K562 (cell line): ENCODE measurements at regions not wholly inside any gene's neighbourhood (a gene's known extent, or its start where the extent isn't known, plus 50 kb on each side); places are given as distances from the start of the nearest gene placed in this dataset.

Experiments
- E2F8 ChIP-seq: fragments of 450-650 bp; IDR thresholded peaks from 2 replicates; pipeline ENCODE4 v1.7.1; 2018; ENCODE audit warnings: mild to moderate bottlenecking, low read depth; ENCODE audit not compliant: partially characterized antibody
- ELF4 ChIP-seq: fragments of 450-650 bp; formaldehyde crosslinking; IDR thresholded peaks from 2 replicates; pipeline ENCODE4 v1.4.0; 2022; ENCODE audit warnings: missing genetic modification characterization
- ESRRA ChIP-seq: fragments of 450-650 bp; IDR thresholded peaks from 2 replicates; pipeline ENCODE4 v1.6.1; 2014; ENCODE audit warnings: low read depth, mild to moderate bottlenecking, moderate library complexity, borderline replicate concordance
- FOXP4 ChIP-seq: sonication (generic); formaldehyde crosslinking; IDR thresholded peaks from 2 replicates; pipeline ENCODE4 v1.8.0; 2022; ENCODE audit warnings: mild to moderate bottlenecking, missing genetic modification reagents, borderline replicate concordance
- GTF2B ChIP-seq: IDR thresholded peaks from 2 replicates; pipeline ENCODE4 v1.6.1; 2011; ENCODE audit not compliant: insufficient read length; ENCODE audit errors: extremely low read depth
- HNRNPH1 ChIP-seq: fragments of 200-400 bp; formaldehyde crosslinking; optimal IDR thresholded peaks from 2 replicates; pipeline ENCODE3; 2017; ENCODE audit warnings: low read depth, mild to moderate bottlenecking, low read length, moderate library complexity
- KAT7 ChIP-seq: sonication (generic); formaldehyde crosslinking; IDR thresholded peaks from 2 replicates; pipeline ENCODE4 v1.8.0; 2022; ENCODE audit warnings: missing genetic modification reagents, mild to moderate bottlenecking, borderline replicate concordance
- KLF10 ChIP-seq: fragments of 250-450 bp; sonication (Bioruptor Pico); IDR thresholded peaks from 2 replicates; pipeline ENCODE4 v1.6.1; 2021; ENCODE audit warnings: matching md5 sums
- REST ChIP-seq, 2 experiments: fragments of 450-650 bp; formaldehyde crosslinking in 1 of 2; IDR thresholded peaks; 2 replicates each; pipeline versions ENCODE4 v1.4.0 to v1.6.1; 2014 to 2020; ENCODE audit warnings: mild to moderate bottlenecking in 2 of 2, borderline replicate concordance in 1 of 2, low read depth in 1 of 2
- SLC30A9 ChIP-seq: fragments of 250-450 bp; sonication (Bioruptor Pico); IDR thresholded peaks from 2 replicates; pipeline ENCODE4 v1.8.0; 2022; ENCODE audit warnings: mild to moderate bottlenecking, moderate library complexity
- SMAD2 ChIP-seq: fragments of 150-350 bp; IDR thresholded peaks from 2 replicates; pipeline ENCODE4 v1.6.1; 2014; ENCODE audit warnings: low read depth, mild to moderate bottlenecking, low read length
- TCF7L2 ChIP-seq: fragments of 150-350 bp; IDR thresholded peaks from 2 replicates; pipeline ENCODE4 v1.6.1; 2016; ENCODE audit warnings: low read depth, mild to moderate bottlenecking, low read length, moderate library complexity
- ZFPM2 ChIP-seq: fragments of 250-450 bp; sonication (Bioruptor Pico); IDR thresholded peaks from 2 replicates; pipeline ENCODE4 v1.5.1; 2022; ENCODE audit warnings: mild to moderate bottlenecking
- ZNF584 ChIP-seq: fragments of 200-800 bp; sonication (Bioruptor generic); IDR thresholded peaks from 2 replicates; pipeline ENCODE4 v1.6.1; 2016; ENCODE audit warnings: low read depth, mild to moderate bottlenecking, missing genetic modification characterization, missing compliant biosample characterization

GRCh38 chr11:69981119-69981784 is 96.9 kb upstream of the ANO1 start (continued):
- TF ChIP-seq GTF2B (no peak), ZFPM2 (CRISPR knock-in tag) (no peak), FOXP4 (no peak), SLC30A9 (CRISPR knock-in tag) (no peak), E2F8 (no peak), ZNF584 (CRISPR knock-in tag) (no peak), SMAD2 (no peak), KAT7 (CRISPR knock-in tag) (no peak), HNRNPH1 (no peak), REST (IDR thresholded peaks at IDR 0.05; ENCODE audit: borderline replicate concordance) (no peak), REST (CRISPR knock-in tag; IDR thresholded peaks at IDR 0.05; ENCODE audit: low read depth) (no peak), TCF7L2 (no peak), KLF10 (CRISPR knock-in tag) (no peak), ELF4 (CRISPR knock-in tag) (no peak), ESRRA (no peak)
